ENCODE measurements at regions not wholly inside any gene's neighbourhood (a gene's known extent, or its start where the extent isn't known, plus 50 kb on each side); places are given as distances from the start of the nearest gene placed in this dataset.

- DNase-seq = no peak
- Mint-ChIP-seq H3K27me3 (ENCODE audit: insufficient read depth) (no peaks in the 10 kb centered on the region), H3K4me3 (no peak overlapping the region), H3K36me3 (ENCODE audit: low read depth) (peaks cover 5% of the 10 kb centered on the region), H3K9me3 (peaks cover 24% of the 10 kb centered on the region), H3K4me1 (ENCODE audit: low read depth) (no peaks in the 10 kb centered on the region), H3K27ac (no peak overlapping the region)
- no peak for TF ChIP-seq CTCF (IDR thresholded peaks at IDR 0.05)
Observed at GRCh38 chr5:26569241-26569928, 469.0 kb downstream of the CDH9 start.

GRCh38 chr5:26568316-26568715, 470.1 kb downstream of the CDH9 start:
- Mint-ChIP-seq H3K4me1 (ENCODE audit: low read depth) (no peaks in the 10 kb centered on the region), H3K27me3 (ENCODE audit: insufficient read depth) (no peaks in the 10 kb centered on the region), H3K9me3 (peaks cover 24% of the 10 kb centered on the region), H3K4me3 (no peak overlapping the region), H3K27ac (no peak overlapping the region), H3K36me3 (ENCODE audit: low read depth) (peaks cover 5% of the 10 kb centered on the region)
- no peak for DNase-seq
- TF ChIP-seq CTCF (IDR thresholded peaks at IDR 0.05) = no peak

GRCh38 chr5:26563979-26564378, 474.4 kb downstream of the CDH9 start:
- Mint-ChIP-seq H3K36me3 (ENCODE audit: low read depth) (no peaks in the 10 kb centered on the region), H3K4me3 (no peak overlapping the region), H3K27me3 (ENCODE audit: insufficient read depth) (no peaks in the 10 kb centered on the region), H3K27ac (no peak overlapping the region), H3K9me3 (peaks cover 26% of the 10 kb centered on the region), H3K4me1 (ENCODE audit: low read depth) (no peaks in the 10 kb centered on the region)
- no peak for DNase-seq
- no peak for TF ChIP-seq CTCF (IDR thresholded peaks at IDR 0.05)

GRCh38 chr5:26553079-26553478, 485.3 kb downstream of the CDH9 start:
- H3K27ac Mint-ChIP-seq = no peak overlapping the region
- no peaks in the 10 kb centered on the region for H3K36me3 Mint-ChIP-seq (ENCODE audit: low read depth)
- no peaks in the 10 kb centered on the region for H3K4me1 Mint-ChIP-seq (ENCODE audit: low read depth)
- H3K9me3 Mint-ChIP-seq = peaks cover 11% of the 10 kb centered on the region; the same call in 1 of the 2 replicates
- TF ChIP-seq CTCF (IDR thresholded peaks at IDR 0.05) = no peak
- no peak overlapping the region for H3K4me3 Mint-ChIP-seq
- DNase-seq = no peak
- no peaks in the 10 kb centered on the region for H3K27me3 Mint-ChIP-seq (ENCODE audit: insufficient read depth)

- Mint-ChIP-seq H3K27me3 (ENCODE audit: insufficient read depth) (no peaks in the 10 kb centered on the region), H3K27ac (no peak overlapping the region), H3K4me1 (ENCODE audit: low read depth) (no peaks in the 10 kb centered on the region), H3K9me3 (peaks cover 36% of the 10 kb centered on the region), H3K36me3 (ENCODE audit: low read depth) (no peaks in the 10 kb centered on the region), H3K4me3 (no peak overlapping the region)
- no peak for DNase-seq
- no peak for TF ChIP-seq CTCF (IDR thresholded peaks at IDR 0.05)
Observed at GRCh38 chr5:26543987-26544386, 494.4 kb downstream of the CDH9 start.

Data from HFFc6 (cell line).